GM19043 (cell line): ENCODE measurements at regions not wholly inside any gene's neighbourhood (a gene's known extent, or its start where the extent isn't known, plus 50 kb on each side); places are given as distances from the start of the nearest gene placed in this dataset.
A peak's percentile ranks its signal among the peaks of the same experiment; 100 is the strongest.
"Not testable (repeated sequence)": the region's sequence is repeated elsewhere in the genome, so short reads cannot be mapped to it uniquely, and the experiment has no call there.

Experiments
- ATAC-seq: cut with Tn5 transposase; IDR thresholded peaks from one replicate; pipeline ENCODE4 v1.9.1; 2021; ENCODE audit warnings: low read depth; ENCODE audit not compliant: unreplicated experiment

DNA sequence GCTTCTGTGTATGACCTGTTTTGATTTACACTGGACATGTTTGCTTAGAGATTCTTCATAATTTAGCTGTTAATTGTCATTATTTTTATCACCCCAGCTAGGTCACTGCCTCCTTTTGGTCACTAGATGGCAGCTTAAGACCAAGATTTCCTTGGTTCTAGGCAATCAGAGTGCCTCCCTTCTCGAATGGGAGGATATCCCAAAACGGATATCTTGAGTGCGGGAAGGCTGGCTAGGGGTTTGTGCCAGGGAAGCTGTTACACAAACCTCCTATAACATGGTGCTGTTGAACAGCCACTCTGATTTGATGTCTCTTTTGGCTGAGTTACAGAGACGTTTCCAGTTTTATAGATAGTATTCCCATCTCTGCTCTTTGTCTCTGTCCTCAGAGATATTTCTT lies 283.5 kb downstream of the S1PR1 start:
- peak; percentile 86 for ATAC-seq

- ATAC-seq = no peak
These were observed 285.7 kb downstream of the S1PR1 start for GRCh38 chr1:101522486-101522885.

DNA sequence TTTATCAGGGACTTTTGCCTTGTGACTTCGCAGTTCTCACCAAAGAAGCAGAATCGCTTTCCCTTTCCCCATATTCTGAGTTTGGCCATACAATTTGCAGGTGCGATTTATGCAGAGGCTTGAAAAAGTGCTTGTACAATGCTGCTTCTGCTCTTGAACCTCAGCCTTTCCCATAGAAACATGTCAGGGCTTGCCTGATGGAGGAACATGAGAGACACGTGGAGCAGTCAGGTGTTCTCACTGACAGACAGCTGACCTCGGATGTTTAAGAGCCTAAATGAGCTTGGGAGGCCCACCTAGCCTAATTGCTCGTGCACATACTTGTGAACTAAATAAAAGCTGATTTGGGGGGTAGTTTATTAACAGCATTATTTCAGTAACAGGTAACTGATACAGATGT lies 290.0 kb downstream of the S1PR1 start:
- ATAC-seq = no peak

GRCh38 chr1:101532377-101532776 lies 295.6 kb downstream of the S1PR1 start:
- no peak for ATAC-seq

DNA sequence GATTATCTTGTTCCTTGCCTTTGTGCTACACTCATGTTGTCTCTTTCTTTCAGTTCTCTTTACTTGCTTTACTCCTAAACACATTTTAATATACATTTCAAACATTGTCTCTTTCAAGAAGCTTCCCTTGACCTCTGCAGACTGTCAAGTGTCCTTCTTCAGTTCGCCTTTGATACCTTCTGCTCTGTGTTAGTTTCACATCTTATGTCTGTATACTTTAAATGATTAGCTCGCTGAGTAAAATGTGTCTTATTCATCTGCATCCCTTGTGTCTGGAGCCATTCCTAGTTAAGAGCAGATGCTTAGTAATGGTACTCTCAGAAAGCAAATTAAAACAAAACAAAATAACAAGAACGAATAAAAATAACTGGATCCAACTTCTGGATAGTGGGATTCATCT lies 303.3 kb downstream of the S1PR1 start:
- no peak for ATAC-seq

DNA sequence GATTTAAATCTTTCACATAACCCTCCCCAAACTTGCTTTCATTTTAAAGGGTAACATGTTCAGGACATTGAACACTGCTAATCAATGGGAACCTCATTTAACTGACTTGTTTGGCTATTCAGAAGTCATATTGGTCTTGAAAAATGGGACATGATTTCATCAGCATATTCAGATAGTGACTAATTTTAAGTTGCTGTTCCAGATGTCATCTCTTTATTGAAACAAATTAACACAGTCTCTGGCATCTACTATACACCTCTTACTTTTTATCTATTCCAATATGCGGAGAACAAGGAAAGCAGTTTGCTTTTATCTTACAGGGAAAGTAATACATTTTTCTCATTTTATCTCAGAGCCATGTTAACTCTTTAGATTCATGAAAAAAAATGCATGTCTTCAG lies 310.1 kb downstream of the S1PR1 start:
- ATAC-seq = no peak

GRCh38 chr1:101547357-101547756 lies 310.5 kb downstream of the S1PR1 start:
- no peak for ATAC-seq

DNA sequence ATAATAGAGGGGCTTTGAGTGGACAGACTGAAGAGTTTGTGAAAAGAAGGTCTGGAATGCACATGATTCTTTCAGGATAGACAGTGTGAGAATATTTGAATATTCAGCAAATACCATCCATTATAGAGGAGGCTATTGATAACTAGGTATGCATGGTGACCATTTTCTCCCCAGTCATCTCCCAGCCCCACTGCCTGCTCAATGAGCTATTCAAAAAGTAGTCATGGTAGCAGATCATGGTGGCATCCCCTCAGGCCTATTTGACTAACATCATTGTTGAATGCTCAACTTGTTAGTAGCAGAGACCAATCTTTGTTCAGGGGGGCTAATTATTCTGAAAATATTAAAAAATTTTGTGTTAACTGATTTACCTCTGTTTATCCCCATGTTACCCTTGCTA lies 311.6 kb downstream of the S1PR1 start:
- no peak for ATAC-seq

GRCh38 chr1:101550581-101550980 lies 313.8 kb downstream of the S1PR1 start:
- ATAC-seq = no peak

- ATAC-seq = no peak
These were observed 330.2 kb downstream of the S1PR1 start for GRCh38 chr1:101566883-101567538.

DNA sequence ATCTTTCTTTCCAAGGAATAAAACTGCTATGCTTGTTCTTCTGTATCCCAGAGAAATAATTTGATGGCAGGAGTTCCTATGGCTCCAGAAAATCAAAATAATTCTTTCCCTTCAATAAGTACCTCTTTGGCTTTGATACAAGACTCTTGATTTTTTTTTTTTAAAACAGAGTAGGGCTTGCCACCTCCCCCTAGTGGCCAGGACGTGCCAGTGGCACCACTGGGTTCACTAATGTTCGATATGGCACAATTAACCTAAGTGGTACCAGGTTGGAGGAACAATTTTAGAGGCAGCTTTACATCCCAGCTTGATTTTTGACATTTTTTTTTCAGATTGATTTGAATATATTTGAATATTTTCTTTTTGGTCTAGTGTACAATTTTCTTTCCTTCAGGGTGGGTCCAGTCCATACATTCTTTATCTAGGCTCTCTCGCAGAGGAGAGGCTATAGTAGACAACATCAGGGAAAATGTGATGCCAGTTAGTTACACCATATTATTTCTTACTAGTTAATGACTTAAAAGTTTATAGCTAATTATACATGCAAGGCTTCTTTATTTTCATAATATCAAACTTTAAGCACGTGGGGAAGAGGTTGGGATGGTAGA lies 330.9 kb downstream of the S1PR1 start:
- ATAC-seq = peak; percentile 94

GRCh38 chr1:101587741-101588140 lies 350.9 kb downstream of the S1PR1 start:
- no peak for ATAC-seq

GRCh38 chr1:101588677-101589076 lies 351.9 kb downstream of the S1PR1 start:
- no peak for ATAC-seq

DNA sequence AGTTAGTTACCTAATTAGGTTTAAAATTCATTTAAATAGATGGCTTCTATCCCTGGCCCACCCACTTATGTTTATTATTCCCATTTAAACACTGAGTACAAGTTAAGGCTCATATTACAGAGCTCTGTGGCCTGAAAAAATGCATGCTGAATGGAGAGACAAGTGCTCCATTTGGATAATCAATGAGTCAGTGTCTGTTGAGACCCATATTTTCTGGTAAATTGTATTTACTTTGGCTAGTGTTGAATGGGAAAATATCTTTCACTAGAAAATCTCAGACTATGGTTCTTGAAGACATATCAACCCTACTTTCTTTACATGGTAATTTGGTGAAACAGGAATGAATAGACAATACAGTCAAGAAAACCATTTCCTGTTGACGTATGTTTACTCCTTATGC lies 356.0 kb downstream of the S1PR1 start:
- no peak for ATAC-seq

GRCh38 chr1:101595881-101596374 lies 359.1 kb downstream of the S1PR1 start:
- ATAC-seq = no peak

- not testable (repeated sequence) for ATAC-seq
These were observed 363.8 kb downstream of the S1PR1 start for GRCh38 chr1:101600615-101601014.

DNA sequence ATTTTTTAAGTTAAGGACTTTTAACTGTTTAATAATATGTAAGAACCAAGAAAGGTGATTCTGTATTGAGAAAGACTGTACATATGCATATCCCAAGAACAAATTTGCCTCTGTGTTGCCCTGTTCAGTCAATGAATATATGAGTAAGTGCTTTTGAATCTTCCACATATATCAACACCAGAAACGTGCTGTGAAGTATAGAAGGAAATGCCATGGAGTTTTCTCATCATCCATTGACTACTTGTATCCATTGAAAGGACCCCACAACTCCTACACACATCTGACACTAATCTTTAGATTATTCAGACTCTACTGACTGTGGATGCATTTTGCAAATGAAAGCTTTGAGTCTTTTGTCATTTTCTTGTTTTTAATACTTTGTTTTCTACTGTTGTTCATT lies 366.9 kb downstream of the S1PR1 start:
- no peak for ATAC-seq

GRCh38 chr1:101605878-101606277 lies 369.1 kb downstream of the S1PR1 start:
- ATAC-seq = no peak

- no peak for ATAC-seq
These were observed 376.7 kb downstream of the S1PR1 start for GRCh38 chr1:101613546-101613945.

- ATAC-seq = no peak
These were observed 377.8 kb downstream of the OLFM3 start for GRCh38 chr1:101618900-101619299.

GRCh38 chr1:101632548-101633272 lies 364.0 kb downstream of the OLFM3 start:
- ATAC-seq = no peak

GRCh38 chr1:101645810-101646209 lies 350.9 kb downstream of the OLFM3 start:
- ATAC-seq = no peak
